Endothelial cell (in vitro differentiated cells): ENCODE measurements at regions not wholly inside any gene's neighbourhood (a gene's known extent, or its start where the extent isn't known, plus 50 kb on each side); places are given as distances from the start of the nearest gene placed in this dataset.
A peak's percentile ranks its signal among the peaks of the same experiment; 100 is the strongest.

Experiments
- DNase-seq: peaks from one replicate; pipeline ENCODE4 v3.0.0; 2021; ENCODE audit warnings: low spot score
- H3K27ac Mint-ChIP-seq: one replicate; pipeline ENCODE4 v1.8.0; 2021; ENCODE audit warnings: mixed read lengths, inconsistent platforms; ENCODE audit not compliant: unreplicated experiment
- H3K27me3 Mint-ChIP-seq: one replicate; pipeline ENCODE4 v1.8.0; 2021; ENCODE audit warnings: mild to moderate bottlenecking, moderate library complexity, mixed read lengths, inconsistent platforms; ENCODE audit not compliant: unreplicated experiment
- H3K36me3 Mint-ChIP-seq: one replicate; pipeline ENCODE4 v1.8.0; 2021; ENCODE audit warnings: mild to moderate bottlenecking, low read depth, mixed read lengths, inconsistent platforms; ENCODE audit not compliant: unreplicated experiment
- H3K4me1 Mint-ChIP-seq: one replicate; pipeline ENCODE4 v1.8.0; 2021; ENCODE audit warnings: mild to moderate bottlenecking, mixed read lengths, inconsistent platforms; ENCODE audit not compliant: unreplicated experiment
- H3K4me3 Mint-ChIP-seq: one replicate; pipeline ENCODE4 v1.8.0; 2021; ENCODE audit warnings: mild to moderate bottlenecking, mixed read lengths, inconsistent platforms; ENCODE audit not compliant: unreplicated experiment
- H3K9me3 Mint-ChIP-seq: one replicate; pipeline ENCODE4 v1.8.0; 2021; ENCODE audit warnings: mixed read lengths, inconsistent platforms; ENCODE audit not compliant: unreplicated experiment
- CTCF ChIP-seq: fragments of 200-600 bp; sonication (generic); IDR thresholded peaks from one replicate; pipeline ENCODE4 v1.5.0; 2021; ENCODE audit warnings: antibody characterized with exemption; ENCODE audit not compliant: unreplicated experiment

- H3K27ac Mint-ChIP-seq, result peak overlapping the region; percentile 20
- H3K36me3 Mint-ChIP-seq, result no peaks in the 10 kb centered on the region
- TF ChIP-seq CTCF, result no peak
- H3K9me3 Mint-ChIP-seq, result no peaks in the 10 kb centered on the region
- H3K4me1 Mint-ChIP-seq, result peaks cover 6% of the 10 kb centered on the region
- DNase-seq, result no peak
- no peak overlapping the region for H3K4me3 Mint-ChIP-seq
- H3K27me3 Mint-ChIP-seq, result peaks cover 2% of the 10 kb centered on the region
Observed at GRCh38 chr11:11169715-11170351, 183.2 kb downstream of the CSNK2A3 start.

- Mint-ChIP-seq H3K27me3 (peaks cover 2% of the 10 kb centered on the region), H3K4me3 (no peak overlapping the region), H3K9me3 (no peaks in the 10 kb centered on the region), H3K36me3 (no peaks in the 10 kb centered on the region), H3K4me1 (peaks cover 3% of the 10 kb centered on the region), H3K27ac (no peak overlapping the region)
- DNase-seq, result no peak
- TF ChIP-seq CTCF, result no peak
Observed at GRCh38 chr11:11167806-11168205, 185.2 kb downstream of the CSNK2A3 start.

- DNase-seq, result no peak
- Mint-ChIP-seq H3K36me3 (no peaks in the 10 kb centered on the region), H3K4me3 (no peak overlapping the region), H3K27me3 (no peaks in the 10 kb centered on the region), H3K9me3 (no peaks in the 10 kb centered on the region), H3K27ac (no peak overlapping the region), H3K4me1 (peaks cover 3% of the 10 kb centered on the region)
- TF ChIP-seq CTCF, result no peak
Observed at GRCh38 chr11:11164334-11164690, 188.7 kb downstream of the CSNK2A3 start.

GRCh38 chr11:11163669-11164333 is 189.2 kb downstream of the CSNK2A3 start:
- no peak overlapping the region for H3K4me3 Mint-ChIP-seq
- no peaks in the 10 kb centered on the region for H3K9me3 Mint-ChIP-seq
- no peaks in the 10 kb centered on the region for H3K36me3 Mint-ChIP-seq
- H3K4me1 Mint-ChIP-seq, result peaks cover 3% of the 10 kb centered on the region
- H3K27me3 Mint-ChIP-seq, result no peaks in the 10 kb centered on the region
- no peak overlapping the region for H3K27ac Mint-ChIP-seq
- no peak for TF ChIP-seq CTCF
- no peak for DNase-seq

GRCh38 chr11:11163236-11163635 is 189.8 kb downstream of the CSNK2A3 start:
- Mint-ChIP-seq H3K4me3 (no peak overlapping the region), H3K9me3 (no peaks in the 10 kb centered on the region), H3K27me3 (no peaks in the 10 kb centered on the region), H3K36me3 (no peaks in the 10 kb centered on the region), H3K4me1 (peaks cover 3% of the 10 kb centered on the region), H3K27ac (no peak overlapping the region)
- no peak for DNase-seq
- TF ChIP-seq CTCF, result peak; percentile 48
